H9 (cell line): ENCODE measurements at regions not wholly inside any gene's neighbourhood (a gene's known extent, or its start where the extent isn't known, plus 50 kb on each side); places are given as distances from the start of the nearest gene placed in this dataset.

ENCODE experiments used
- DNase-seq: peaks from one replicate; pipeline ENCODE4 v3.0.0-alpha.2; 2017
- H2AFZ ChIP-seq: one replicate; pipeline ENCODE4 v1.6.1; 2013; ENCODE audit warnings: mild to moderate bottlenecking, low read length, control low read depth, moderate library complexity
- H2AK5ac ChIP-seq: 2 replicates; pipeline ENCODE4 v1.6.1; 2013; ENCODE audit warnings: low read length, control low read depth, mixed read lengths; ENCODE audit not compliant: insufficient read length
- H2BK120ac ChIP-seq: one replicate; pipeline ENCODE4 v1.6.1; 2013; ENCODE audit warnings: low read depth, mild to moderate bottlenecking, low read length, control low read depth, inconsistent platforms; ENCODE audit not compliant: poor library complexity, severe bottlenecking
- H2BK12ac ChIP-seq: 2 replicates; pipeline ENCODE4 v1.6.1; 2013; ENCODE audit warnings: low read length, control low read depth, mixed read lengths, low read depth; ENCODE audit not compliant: insufficient read length
- H2BK15ac ChIP-seq: 2 replicates; pipeline ENCODE4 v1.6.1; 2013; ENCODE audit warnings: low read depth, low read length, control low read depth
- H2BK20ac ChIP-seq: one replicate; pipeline ENCODE4 v1.6.1; 2013; ENCODE audit warnings: low read depth, mild to moderate bottlenecking, low read length, control low read depth, inconsistent platforms; ENCODE audit not compliant: poor library complexity, severe bottlenecking
- H2BK5ac ChIP-seq: 2 replicates; pipeline ENCODE4 v1.6.1; 2013; ENCODE audit warnings: low read length, control low read depth, mixed read lengths; ENCODE audit not compliant: insufficient read length
- H3K14ac ChIP-seq: 2 replicates; pipeline ENCODE4 v1.6.1; 2013; ENCODE audit warnings: low read length, control low read depth; ENCODE audit not compliant: insufficient read depth
- H3K18ac ChIP-seq: 2 replicates; pipeline ENCODE4 v1.6.1; 2013; ENCODE audit warnings: low read depth, mild to moderate bottlenecking, mixed read lengths, low read length, control low read depth; ENCODE audit not compliant: insufficient read length
- H3K23ac ChIP-seq: 2 replicates; pipeline ENCODE4 v1.6.1; 2013; ENCODE audit warnings: low read length, control low read depth, mixed read lengths, low read depth; ENCODE audit not compliant: insufficient read length
- H3K23me2 ChIP-seq: 2 replicates; pipeline ENCODE4 v1.6.1; 2013; ENCODE audit warnings: low read depth, mild to moderate bottlenecking, mixed read lengths, low read length, control low read depth; ENCODE audit not compliant: insufficient read length, poor library complexity, severe bottlenecking
- H3K27ac ChIP-seq: 2 replicates; pipeline ENCODE4 v1.5.1; 2013; ENCODE audit warnings: low read length, control low read depth, mixed read lengths, low read depth; ENCODE audit not compliant: insufficient read length
- H3K27me3 ChIP-seq: 2 replicates; pipeline ENCODE4 v1.6.1; 2013; ENCODE audit warnings: low read length, control low read depth, inconsistent platforms; ENCODE audit not compliant: insufficient read depth
- H3K4ac ChIP-seq: 2 replicates; pipeline ENCODE4 v1.6.1; 2013; ENCODE audit warnings: low read depth, mild to moderate bottlenecking, control low read depth, inconsistent platforms, low read length, moderate library complexity
- H3K4me1 ChIP-seq: 2 replicates; pipeline ENCODE4 v1.6.1; 2013; ENCODE audit warnings: low read length, control low read depth, inconsistent platforms; ENCODE audit not compliant: insufficient read depth
- H3K4me2 ChIP-seq: 2 replicates; pipeline ENCODE4 v1.6.1; 2013; ENCODE audit warnings: low read length, control low read depth, mixed read lengths; ENCODE audit not compliant: insufficient read length, insufficient read depth
- H3K56ac ChIP-seq: 2 replicates; pipeline ENCODE4 v1.6.1; 2013; ENCODE audit warnings: low read depth, mild to moderate bottlenecking, mixed read lengths, low read length, control low read depth; ENCODE audit not compliant: insufficient read length
- H3K79me1 ChIP-seq: 2 replicates; pipeline ENCODE4 v1.6.1; 2013; ENCODE audit warnings: low read depth, mild to moderate bottlenecking, moderate library complexity, low read length, control low read depth, inconsistent platforms; ENCODE audit not compliant: insufficient read depth, poor library complexity, severe bottlenecking
- H3K79me2 ChIP-seq: 2 replicates; pipeline ENCODE4 v1.6.1; 2013; ENCODE audit warnings: low read length, control low read depth, inconsistent platforms; ENCODE audit not compliant: insufficient read depth
- H3K9ac ChIP-seq: 2 replicates; pipeline ENCODE4 v1.6.1; 2013; ENCODE audit warnings: low read length, control low read depth, mixed read lengths; ENCODE audit not compliant: insufficient read length; ENCODE audit errors: extremely low read depth
- H3K9me3 ChIP-seq: one replicate; pipeline ENCODE4 v1.6.1; 2013; ENCODE audit warnings: low read depth, low read length, inconsistent platforms; ENCODE audit not compliant: control insufficient read depth
- H3T11ph ChIP-seq: one replicate; pipeline ENCODE4 v1.6.1; 2013; ENCODE audit warnings: mild to moderate bottlenecking, low read length, control low read depth, inconsistent platforms
- H4K20me1 ChIP-seq: one replicate; pipeline ENCODE4 v1.6.1; 2013; ENCODE audit not compliant: control insufficient read depth, insufficient read length, insufficient read depth
- H4K5ac ChIP-seq: 2 replicates; pipeline ENCODE4 v1.6.1; 2013; ENCODE audit warnings: low read depth, mild to moderate bottlenecking, mixed read lengths, low read length, control low read depth; ENCODE audit not compliant: insufficient read length
- H4K8ac ChIP-seq: replicated peaks from 2 replicates; pipeline ENCODE4 v1.6.1; 2013; ENCODE audit warnings: low read length, control low read depth, mixed read lengths, low read depth; ENCODE audit not compliant: insufficient read length
- H4K91ac ChIP-seq: 2 replicates; pipeline ENCODE4 v1.6.1; 2013; ENCODE audit warnings: low read depth, mild to moderate bottlenecking, moderate library complexity, mixed read lengths, low read length, control low read depth; ENCODE audit not compliant: insufficient read length
- H3K27ac Mint-ChIP-seq, 3 experiments: 2 replicates in 2 of 3; 3 replicates in 1 of 3; pipeline ENCODE4 v1.8.0; 2020 to 2021; ENCODE audit warnings: mixed read lengths in 3 of 3, mild to moderate bottlenecking in 1 of 3, moderate library complexity in 1 of 3
- H3K27me3 Mint-ChIP-seq: 2 replicates; pipeline ENCODE4 v1.8.0; 2021; ENCODE audit warnings: low read depth, mild to moderate bottlenecking, moderate library complexity, mixed read lengths
- H3K36me3 Mint-ChIP-seq, 3 experiments: 2 replicates in 2 of 3; 3 replicates in 1 of 3; pipeline ENCODE4 v1.8.0; 2020 to 2021; ENCODE audit warnings: low read depth in 3 of 3, mixed read lengths in 3 of 3; ENCODE audit not compliant: insufficient read depth in 1 of 3
- H3K4me1 Mint-ChIP-seq, 2 experiments: 2 replicates each; pipeline ENCODE4 v1.8.0; 2020; ENCODE audit warnings: mixed read lengths in 2 of 2
- H3K4me3 Mint-ChIP-seq, 2 experiments: 2 replicates in 1 of 2; 3 replicates in 1 of 2; pipeline ENCODE4 v1.8.0; 2020 to 2021; ENCODE audit warnings: mild to moderate bottlenecking in 2 of 2, mixed read lengths in 2 of 2, moderate library complexity in 1 of 2
- H3K9me3 Mint-ChIP-seq, 2 experiments: 2 replicates in 1 of 2; 3 replicates in 1 of 2; pipeline ENCODE4 v1.8.0; 2020; ENCODE audit warnings: mild to moderate bottlenecking in 2 of 2, mixed read lengths in 2 of 2, moderate library complexity in 1 of 2
- CTCF ChIP-seq: fragments of 200-600 bp; sonication (generic); conservative IDR thresholded peaks from 3 replicates; pipeline ENCODE4 v1.8.0; 2021; ENCODE audit warnings: antibody characterized with exemption, mild to moderate bottlenecking
- WGBS: extraction: QIAGEN DNeasy Blood & Tissue Kit; methylation state at CpG from one replicate; pipeline ENCODE4 v1.1.7; 2013; ENCODE audit warnings: missing lambda C conversion rate, low lambda C conversion rate, mixed read lengths; ENCODE audit not compliant: insufficient read length; ENCODE audit errors: extremely low coverage; 5-methylcytosine and 5-hydroxymethylcytosine counted together

DNA sequence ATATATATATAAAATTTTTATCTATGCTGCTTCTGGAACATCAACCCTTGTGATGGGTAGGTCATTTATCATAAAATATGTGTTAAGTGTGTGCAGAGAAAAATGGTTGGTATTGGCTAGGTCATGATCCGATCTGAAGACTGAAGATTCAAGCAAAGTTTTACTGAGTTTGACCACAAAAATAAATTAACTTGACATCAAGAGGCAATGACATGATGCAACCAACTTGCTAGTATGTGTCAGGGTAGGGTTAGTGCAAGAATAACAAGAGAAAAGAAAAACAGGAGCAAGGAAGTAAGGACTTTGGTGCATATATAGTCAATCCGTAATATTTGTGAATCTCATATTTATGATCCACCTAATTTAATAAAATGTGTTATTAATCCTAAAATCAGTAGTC is 1202.0 kb upstream of the ADGRB3 start:
- Histone ChIP-seq H4K5ac (no peak overlapping the region), H3K23me2 (no peaks in the 10 kb centered on the region), H3K79me2 (no peaks in the 10 kb centered on the region), H3K14ac (no peak overlapping the region), H2BK5ac (no peak overlapping the region), H2BK15ac (no peak overlapping the region), H2AFZ (no peak overlapping the region), H2BK120ac (no peak overlapping the region), H2BK12ac (no peak overlapping the region), H3K4ac (no peak overlapping the region), H4K8ac (no peak overlapping the region), H3K18ac (no peak overlapping the region), H3K79me1 (no peaks in the 10 kb centered on the region), H3K4me2 (no peak overlapping the region), H3T11ph (no peak overlapping the region), H3K9me3 (no peaks in the 10 kb centered on the region), H4K20me1 (no peaks in the 10 kb centered on the region), H2AK5ac (no peak overlapping the region), H3K27ac (no peak overlapping the region), H3K23ac (no peak overlapping the region), H3K9ac (no peak overlapping the region), H3K27me3 (no peaks in the 10 kb centered on the region), H4K91ac (no peak overlapping the region), H3K4me1 (no peaks in the 10 kb centered on the region), H2BK20ac (no peak overlapping the region), H3K56ac (no peak overlapping the region)
- Mint-ChIP-seq H3K27ac (no peak overlapping the region), H3K4me1 (no peaks in the 10 kb centered on the region), H3K36me3 (no peaks in the 10 kb centered on the region), H3K4me3 (no peak overlapping the region), H3K9me3 (no peaks in the 10 kb centered on the region), H3K27me3 (no peaks in the 10 kb centered on the region)
- no peak for TF ChIP-seq CTCF
- WGBS, result no CpG with 5 or more reads among the region's 2 CpGs
- DNase-seq, result no peak
